ENCODE measurements at regions not wholly inside any gene's neighbourhood (a gene's known extent, or its start where the extent isn't known, plus 50 kb on each side); places are given as distances from the start of the nearest gene placed in this dataset.

- CTCF ChIA-PET (ENCODE audit: partially characterized antibody): interaction anchor here (0.6 to 6.8 kb wide), 4 partner anchors 8 to 20 kb away, joined by 3 to 45 read pairs (median 5); no protein-coding TSS in a partner anchor
- DNase-seq (ENCODE audit: low read depth in 1 of 2, low spot score in 2 of 2): peak in 1 of 2 experiments; percentile 73
- WGBS, 2 experiments (ENCODE audit: extremely low coverage in 1 of 2, insufficient coverage in 1 of 2, insufficient read length in 1 of 2, insufficient replicate concordance in 2 of 2, low coverage in 1 of 2, low lambda C conversion rate in 2 of 2, missing lambda C conversion rate in 1 of 2): 3% methylated on average over 66 of the region's 83 CpGs; no CpG with 5 or more reads in 1 of the 2 experiments
- TF ChIP-seq KDM1A (IDR thresholded peaks at IDR 0.05; ENCODE audit: borderline replicate concordance, low read length) (no peak), TBP (IDR thresholded peaks at IDR 0.05; ENCODE audit: low read depth, low read length) (peak; percentile 47; the same call in 1 of the 2 replicates), RFX5 (IDR thresholded peaks at IDR 0.05; ENCODE audit: borderline replicate concordance, low read depth, low read length) (no peak), CHD1 (IDR thresholded peaks at IDR 0.05; ENCODE audit: low read depth, low read length) (no peak), BRCA1 (IDR thresholded peaks at IDR 0.05; ENCODE audit: low read depth, low read length) (no peak), CREB1 (IDR thresholded peaks at IDR 0.05) (no peak), NRF1 (IDR thresholded peaks at IDR 0.05; ENCODE audit: low read depth, low read length) (no peak), ZNF274 (IDR thresholded peaks at IDR 0.05; ENCODE audit: borderline replicate concordance, extremely low read depth, low read length) (no peak), POU5F1 (IDR thresholded peaks at IDR 0.05; ENCODE audit: low read depth, low read length) (no peak), CEBPB (IDR thresholded peaks at IDR 0.05; ENCODE audit: low read depth, low read length) (no peak), JUND (IDR thresholded peaks at IDR 0.05; ENCODE audit: low read length) (no peak), E2F6 (IDR thresholded peaks at IDR 0.05) (no peak; the same call in 1 of the 2 replicates)
Measured at GRCh38 chr1:9181990-9182783, 52.4 kb upstream of the H6PD start.

More at GRCh38 chr1:9181990-9182783, 52.4 kb upstream of the H6PD start:
- H3K79me1 ChIP-seq (ENCODE audit: low read depth, low read length): peaks cover 15% of the 10 kb centered on the region
- H3K27ac ChIP-seq (ENCODE audit: low read depth, low read length): peak overlapping the region; percentile 21; the same call in 1 of the 2 replicates
- no peak overlapping the region for H3K14ac ChIP-seq (ENCODE audit: insufficient read length)
- no peak overlapping the region for H3K23ac ChIP-seq (ENCODE audit: insufficient read length)
- H2BK12ac ChIP-seq (ENCODE audit: low read depth, low read length): no peak overlapping the region
- H3K27me3 ChIP-seq (replicated peaks in 1 of 4; ENCODE audit: control insufficient read depth in 3 of 4, extremely low read depth in 1 of 4, insufficient read depth in 3 of 4, low read length in 3 of 4): peaks cover 0 to 23% (median 12%) of the 10 kb centered on the region in 4 experiments; a peak in 5 of 7 replicates
- H4K91ac ChIP-seq (replicated peaks; ENCODE audit: insufficient read length, low read length): peak overlapping the region; percentile 97
- no peak overlapping the region for H3K4ac ChIP-seq (replicated peaks; ENCODE audit: insufficient read length, low read depth, low read length)
- H2AFZ ChIP-seq (ENCODE audit: low read length): no peak overlapping the region; the same call in 1 of the 2 replicates
- peaks cover 0 to 4% (median 2%) of the 10 kb centered on the region in 4 experiments; a peak in 1 of 8 replicates for H3K36me3 ChIP-seq (ENCODE audit: control insufficient read depth in 2 of 4, insufficient read depth in 4 of 4, low read length in 3 of 4)
- peak overlapping the region; percentile 84 for H3K18ac ChIP-seq (ENCODE audit: extremely low read depth, low read length)
- H3K23me2 ChIP-seq (ENCODE audit: low read depth, low read length): peaks cover 20% of the 10 kb centered on the region
- no peak for FAIRE-seq
- H2BK15ac ChIP-seq (ENCODE audit: low read length): no peak overlapping the region
- peak overlapping the region; percentile 64 to 97 for H3K4me2 ChIP-seq (ENCODE audit: insufficient read depth in 1 of 2, low read depth in 2 of 2, low read length in 2 of 2)
- H2BK5ac ChIP-seq (ENCODE audit: low read depth, low read length): peak overlapping the region; percentile 1; the same call in 1 of the 2 replicates
- H3K56ac ChIP-seq (replicated peaks; ENCODE audit: insufficient read length, low read depth, low read length): peak overlapping the region; percentile 83
- H2AK5ac ChIP-seq (ENCODE audit: low read depth, low read length): no peak overlapping the region
- peaks cover 5 to 11% of the 10 kb centered on the region in 2 experiments for H4K20me1 ChIP-seq (replicated peaks in 1 of 2; ENCODE audit: control insufficient read depth in 1 of 2, insufficient read depth in 2 of 2, low read length in 2 of 2)
- H2BK120ac ChIP-seq (replicated peaks; ENCODE audit: low read depth, low read length): no peak overlapping the region
- H3K4me1 ChIP-seq (replicated peaks in 1 of 4; ENCODE audit: control insufficient read depth in 3 of 4, insufficient read depth in 4 of 4, low read length in 3 of 4): peaks cover 4 to 14% (median 7%) of the 10 kb centered on the region in 4 experiments; a peak in 6 of 7 replicates
- H3K4me3 ChIP-seq (ENCODE audit: extremely low read depth in 1 of 4, insufficient read depth in 2 of 4, low read depth in 3 of 4, low read length in 4 of 4): peak overlapping the region; percentile 54 to 87 (median 78)
- H3K79me2 ChIP-seq (ENCODE audit: control insufficient read depth in 1 of 2, insufficient read depth in 2 of 2, low read length in 2 of 2): peaks cover 5 to 37% of the 10 kb centered on the region in 2 experiments; a peak in 3 of 4 replicates
- H2BK20ac ChIP-seq (ENCODE audit: low read length): no peak overlapping the region
- H3K9me3 ChIP-seq (ENCODE audit: insufficient read depth in 2 of 2, low read depth in 1 of 2, low read length in 1 of 2): 0 out of 4 replicates have a peak, but pooled peaks cover 0 to 4% of the 10 kb centered on the region in 2 experiments
- H4K5ac ChIP-seq (ENCODE audit: insufficient read length, low read depth, low read length): peak overlapping the region; percentile 49
- peak overlapping the region; percentile 81 for H4K8ac ChIP-seq (ENCODE audit: extremely low read depth, insufficient read depth, low read length)
- H3K9ac ChIP-seq (replicated peaks in 1 of 4; ENCODE audit: extremely low read depth in 1 of 4, low read depth in 3 of 4, low read length in 3 of 4): peak overlapping the region; percentile 57 to 73 (median 70); a peak in 6 of 7 replicates
- POLR2A ChIA-PET (ENCODE audit: partially characterized antibody): interaction anchor here (1.0 to 1.9 kb wide), 4 partner anchors 14 to 81 kb away, joined by 3 to 8 read pairs (median 3); no protein-coding TSS in a partner anchor

All from H1 (cell line).